HepG2 (cell line): ENCODE measurements at regions not wholly inside any gene's neighbourhood (a gene's known extent, or its start where the extent isn't known, plus 50 kb on each side); places are given as distances from the start of the nearest gene placed in this dataset.

ENCODE experiments used
- ATAC-seq: fragments of 200-7000 bp; cut with Tn5 transposase; 3 replicates; pipeline ENCODE4 v1.9.1; 2020; ENCODE audit warnings: mild to moderate bottlenecking, moderate library complexity
- BruUV-seq: library from RNA; stranded (reverse); fragments of 400-500 nt; replicated peaks from 2 replicates; lab custom pipeline; 2021; lab: Mats Ljungman, UMichigan
- CTCF ChIA-PET: fragments of 300-600 bp; formaldehyde crosslinking; extraction: SDS; loops from one replicate; lab custom pipeline; 2021; ENCODE audit warnings: low total read pairs, inconsistent platforms, low intra/inter-chr PET ratio; lab: Yijun Ruan, JAX
- POLR2A ChIA-PET: fragments of 350-600 bp; sonication (Branson Sonifier 250); formaldehyde crosslinking; loops from one replicate; lab custom pipeline; 2020; ENCODE audit warnings: antibody characterized with exemption, inconsistent platforms; lab: Yijun Ruan, JAX
- DNase-seq: peaks from one replicate; pipeline ENCODE4 v3.0.0-alpha.2; 2015; ENCODE audit warnings: low spot score
- FAIRE-seq: peaks from 3 replicates; lab custom pipeline; 2011; peaks lifted over from hg19 to GRCh38; lab: Jason Lieb, UNC
- H2AFZ ChIP-seq: one replicate; pipeline ENCODE4 v1.6.1; 2011; ENCODE audit warnings: low read length, inconsistent platforms
- H3K27ac ChIP-seq: fragments of 300-600 bp; 3 replicates; pipeline ENCODE4 v1.8.0; 2011; ENCODE audit warnings: mixed run types, mild to moderate bottlenecking, mixed read lengths, low read length, inconsistent platforms; ENCODE audit not compliant: insufficient read depth; ENCODE audit errors: extremely low read length
- H3K27me3 ChIP-seq, 2 experiments: fragments of 200-600 bp in 1 of 2; 2 replicates in 1 of 2; 3 replicates in 1 of 2; pipeline versions ENCODE4 v1.6.0 to v1.8.0; 2011; ENCODE audit warnings: low read length in 2 of 2, mild to moderate bottlenecking in 2 of 2, moderate library complexity in 2 of 2, inconsistent platforms in 1 of 2; ENCODE audit not compliant: insufficient read depth in 2 of 2, control insufficient read depth in 1 of 2
- H3K36me3 ChIP-seq, 2 experiments: fragments of 200-600 bp in 1 of 2; replicated peaks in 1 of 2; 2 replicates in 1 of 2; 3 replicates in 1 of 2; pipeline versions ENCODE4 v1.5.1 to v1.8.0; 2011; ENCODE audit warnings: low read length in 2 of 2, inconsistent platforms in 1 of 2; ENCODE audit not compliant: insufficient read depth in 2 of 2, control insufficient read depth in 1 of 2
- H3K4me1 ChIP-seq: 2 replicates; pipeline ENCODE4 v1.5.1; 2012; ENCODE audit warnings: low read length, inconsistent platforms; ENCODE audit not compliant: insufficient read depth
- H3K4me2 ChIP-seq: 2 replicates; pipeline ENCODE4 v1.6.0; 2011; ENCODE audit warnings: low read depth, low read length, inconsistent platforms
- H3K4me3 ChIP-seq, 3 experiments: fragments of 200-600 bp in 1 of 3; sonication (generic), shearing (Covaris generic) in 1 of 3; replicated peaks in 1 of 3; 2 replicates each; pipeline ENCODE4 v1.5.1; 2011 to 2016; ENCODE audit warnings: low read length in 3 of 3, inconsistent platforms in 2 of 3, low read depth in 2 of 3, mild to moderate bottlenecking in 2 of 3, control low read depth in 1 of 3, mixed read lengths in 1 of 3; ENCODE audit not compliant: insufficient read depth in 1 of 3
- H3K79me2 ChIP-seq: one replicate; pipeline ENCODE4 v1.6.1; 2011; ENCODE audit warnings: low read length, inconsistent platforms; ENCODE audit not compliant: insufficient read depth
- H3K9ac ChIP-seq: 2 replicates; pipeline ENCODE4 v1.6.0; 2011; ENCODE audit warnings: mild to moderate bottlenecking, low read depth, low read length, inconsistent platforms; ENCODE audit not compliant: insufficient read depth
- H3K9me3 ChIP-seq: 2 replicates; pipeline ENCODE4 v1.5.1; 2012; ENCODE audit warnings: mild to moderate bottlenecking, low read length
- H4K20me1 ChIP-seq: 2 replicates; pipeline ENCODE4 v1.6.0; 2011; ENCODE audit warnings: inconsistent platforms, mild to moderate bottlenecking, low read length, moderate library complexity; ENCODE audit not compliant: insufficient read depth
- ATRX ChIP-seq: sonication (generic); formaldehyde crosslinking; IDR thresholded peaks from 2 replicates; pipeline ENCODE4 v1.4.0; 2020; ENCODE audit warnings: missing genetic modification reagents, borderline replicate concordance
- CCAR2 ChIP-seq: fragments of 200-400 bp; formaldehyde crosslinking; optimal IDR thresholded peaks from 2 replicates; pipeline ENCODE3; 2018; ENCODE audit warnings: low read depth, mild to moderate bottlenecking, low read length, moderate library complexity
- EED ChIP-seq: sonication (generic); formaldehyde crosslinking; IDR thresholded peaks from 2 replicates; pipeline ENCODE4 v1.5.0; 2020; ENCODE audit warnings: mild to moderate bottlenecking, missing genetic modification reagents
- KAT2B ChIP-seq: fragments of 150-350 bp; IDR thresholded peaks from 2 replicates; pipeline ENCODE4 v1.6.1; 2014; ENCODE audit warnings: low read depth, low read length, borderline replicate concordance
- MED8 ChIP-seq: sonication (generic); formaldehyde crosslinking; IDR thresholded peaks from 2 replicates; pipeline ENCODE4 v1.8.1; 2023; ENCODE audit warnings: mild to moderate bottlenecking, missing genetic modification reagents; ENCODE audit not compliant: insufficient replicate concordance
- MEIS2 ChIP-seq: sonication (generic); formaldehyde crosslinking; IDR thresholded peaks from 2 replicates; pipeline ENCODE4 v1.9.0; 2021; ENCODE audit warnings: mild to moderate bottlenecking, missing genetic modification reagents
- MNT ChIP-seq: fragments of 450-650 bp; IDR thresholded peaks from 2 replicates; pipeline ENCODE4 v1.6.1; 2016
- NCOR1 ChIP-seq: fragments of 200-600 bp; sonication (generic); IDR thresholded peaks from 2 replicates; pipeline ENCODE4 v1.7.0; 2017; ENCODE audit warnings: antibody characterized with exemption, low read length, borderline replicate concordance
- PRMT3 ChIP-seq: sonication (generic); formaldehyde crosslinking; IDR thresholded peaks from 2 replicates; pipeline ENCODE4 v1.8.1; 2022; ENCODE audit warnings: low read depth, mild to moderate bottlenecking, moderate library complexity, missing genetic modification reagents, borderline replicate concordance
- RFX5 ChIP-seq: IDR thresholded peaks from 2 replicates; pipeline ENCODE4 v1.6.1; 2011; ENCODE audit warnings: low read depth, low read length, improper control_type of control experiment
- SMAD3 ChIP-seq: sonication (generic); formaldehyde crosslinking; IDR thresholded peaks from 2 replicates; pipeline ENCODE4 v1.4.0; 2020; ENCODE audit warnings: missing genetic modification reagents
- SPEN ChIP-seq: sonication (generic); formaldehyde crosslinking; IDR thresholded peaks from 2 replicates; pipeline ENCODE4 v1.5.1; 2020; ENCODE audit warnings: low read depth, mild to moderate bottlenecking, missing genetic modification reagents
- XBP1 ChIP-seq: sonication (generic); formaldehyde crosslinking; IDR thresholded peaks from 2 replicates; pipeline ENCODE4 v1.5.0; 2020; ENCODE audit warnings: missing genetic modification reagents
- ZNF143 ChIP-seq: sonication (generic); formaldehyde crosslinking; IDR thresholded peaks from 2 replicates; pipeline ENCODE4 v1.4.0; 2020; ENCODE audit warnings: missing genetic modification reagents
- ZNF33B ChIP-seq: sonication (generic); formaldehyde crosslinking; IDR thresholded peaks from 2 replicates; pipeline ENCODE4 v1.5.1; 2020; ENCODE audit warnings: mild to moderate bottlenecking, missing genetic modification reagents
- ZNF615 ChIP-seq: sonication (generic); formaldehyde crosslinking; IDR thresholded peaks from 2 replicates; pipeline ENCODE4 v1.5.0; 2020; ENCODE audit warnings: mild to moderate bottlenecking, missing genetic modification reagents, borderline replicate concordance
- ZNF687 ChIP-seq: sonication (generic); formaldehyde crosslinking; IDR thresholded peaks from 2 replicates; pipeline ENCODE4 v1.5.1; 2020; ENCODE audit warnings: mild to moderate bottlenecking, missing genetic modification reagents, moderate library complexity
- ZSCAN21 ChIP-seq: sonication (generic); formaldehyde crosslinking; IDR thresholded peaks from 2 replicates; pipeline ENCODE4 v1.8.0; 2022; ENCODE audit warnings: mild to moderate bottlenecking, missing genetic modification reagents, moderate library complexity, borderline replicate concordance
- WGBS: methylation state at CpG from one replicate; pipeline ENCODE4 v1.1.6; 2017; ENCODE audit warnings: low lambda C conversion rate; 5-methylcytosine and 5-hydroxymethylcytosine counted together
- in situ Hi-C: cut with HindIII; loops from 2 replicates; pipeline ENCODE4 v1.10.0; 2017; ENCODE audit warnings: low pct_unique_long_range_greater_than_20kb; ENCODE audit not compliant: extremely low pct_ligation_motif_present
- intact Hi-C: fragments of 100-400 bp; cut with micrococcal nuclease; formaldehyde crosslinking; loops from one replicate; pipeline ENCODE4 v1.10.0; 2022; ENCODE audit not compliant: unreplicated experiment

DNA sequence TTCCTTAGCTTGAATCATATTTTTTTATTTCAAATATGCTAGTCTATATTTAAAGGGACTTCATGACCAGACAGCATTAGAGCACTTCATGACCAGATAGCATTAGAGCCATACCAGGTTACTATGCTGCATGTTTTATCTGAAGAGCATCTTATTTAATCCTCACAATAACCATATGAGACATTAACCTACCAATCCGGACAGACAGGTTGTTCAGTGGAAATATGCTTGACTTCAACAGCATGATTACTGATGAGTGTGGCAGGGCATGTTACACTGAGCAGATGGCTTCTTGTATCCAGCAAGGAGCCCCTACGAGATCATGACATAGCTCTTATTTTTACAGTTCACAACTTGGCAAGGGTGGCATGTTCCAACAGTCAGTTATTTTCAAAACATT lies 85.0 kb upstream of the KCTD3 start (continued):
- TF ChIP-seq PRMT3 (CRISPR knock-in tag): no peak

GRCh38 chr1:215484171-215484939 lies 82.7 kb upstream of the KCTD3 start:
- no peak overlapping the region for H3K4me2 ChIP-seq
- no peak overlapping the region for H3K27ac ChIP-seq
- DNase-seq (no peak), ATAC-seq (no peak), FAIRE-seq (no peak)
- no peaks in the 10 kb centered on the region for H3K4me1 ChIP-seq
- no peaks in the 10 kb centered on the region for H3K79me2 ChIP-seq
- WGBS: 32% methylated on average over 4 of the region's 4 CpGs
- no peaks in the 10 kb centered on the region for H3K9me3 ChIP-seq
- no TSS peak for BruUV-seq
- no peaks in the 10 kb centered on the region for H4K20me1 ChIP-seq
- no peaks in the 10 kb centered on the region for H3K27me3 ChIP-seq
- TF ChIP-seq MNT (no peak), SMAD3 (CRISPR knock-in tag) (no peak), EED (CRISPR knock-in tag) (no peak), SPEN (CRISPR knock-in tag) (no peak), MED8 (CRISPR knock-in tag) (no peak), NCOR1 (no peak), ZNF687 (CRISPR knock-in tag) (no peak), MEIS2 (CRISPR knock-in tag) (no peak), ZSCAN21 (CRISPR knock-in tag) (no peak), ZNF143 (CRISPR knock-in tag) (no peak), RFX5 (no peak), KAT2B (no peak), ZNF33B (CRISPR knock-in tag) (no peak), ATRX (CRISPR knock-in tag) (no peak), XBP1 (no peak), CCAR2 (no peak), ZNF615 (CRISPR knock-in tag) (no peak)
- ChIA-PET CTCF (no interaction called here), POLR2A (no interaction called here)
- no peak overlapping the region for H3K9ac ChIP-seq
- H2AFZ ChIP-seq: no peak overlapping the region
- intact Hi-C loops (no loop called here), in situ Hi-C loops (no loop called here)
- H3K36me3 ChIP-seq: no peaks in the 10 kb centered on the region
- no peak overlapping the region for H3K4me3 ChIP-seq
